IMR-90 (cell line): ENCODE measurements at regions not wholly inside any gene's neighbourhood (a gene's known extent, or its start where the extent isn't known, plus 50 kb on each side); places are given as distances from the start of the nearest gene placed in this dataset.

Experiments used
- ATAC-seq: fragments of 200-7000 bp; cut with Tn5 transposase; 2 replicates; pipeline ENCODE4 v1.9.1; 2020; ENCODE audit warnings: low read depth, mild to moderate bottlenecking, moderate library complexity
- BruUV-seq: library from RNA; stranded (reverse); fragments of 400-500 nt; replicated peaks from 2 replicates; lab custom pipeline; 2021; lab: Mats Ljungman, UMichigan
- CTCF ChIA-PET: fragments of 300-600 bp; formaldehyde crosslinking; extraction: SDS; loops from one replicate; lab custom pipeline; 2021; ENCODE audit warnings: antibody characterized with exemption; lab: Yijun Ruan, JAX
- POLR2A ChIA-PET: fragments of 300-600 bp; sonication (Branson Sonifier 250); formaldehyde crosslinking; loops from one replicate; lab custom pipeline; 2022; ENCODE audit warnings: antibody characterized with exemption; ENCODE audit not compliant: unreplicated experiment; lab: Charles Lee
- DNase-seq: peaks from one replicate; pipeline ENCODE4 v3.0.0; 2013
- H2AFZ ChIP-seq: replicated peaks from 2 replicates; pipeline ENCODE3; 2013; ENCODE audit warnings: low read length, mild to moderate bottlenecking; ENCODE audit not compliant: poor library complexity
- H2AK5ac ChIP-seq: 2 replicates; pipeline ENCODE4 v1.6.1; 2013; ENCODE audit warnings: low read depth, low read length, inconsistent platforms
- H2AK9ac ChIP-seq: replicated peaks from 2 replicates; pipeline ENCODE3; 2013; ENCODE audit warnings: mild to moderate bottlenecking, low read depth, low read length, moderate library complexity; ENCODE audit not compliant: poor library complexity
- H2BK120ac ChIP-seq: 2 replicates; pipeline ENCODE4 v1.6.1; 2013; ENCODE audit warnings: low read depth, low read length, inconsistent platforms
- H2BK15ac ChIP-seq: 3 replicates; pipeline ENCODE4 v1.6.1; 2013; ENCODE audit warnings: low read depth, low read length, inconsistent platforms
- H2BK20ac ChIP-seq: 2 replicates; pipeline ENCODE4 v1.6.1; 2013; ENCODE audit warnings: low read depth, mild to moderate bottlenecking, inconsistent platforms, low read length, moderate library complexity
- H2BK5ac ChIP-seq: 2 replicates; pipeline ENCODE4 v1.6.1; 2013; ENCODE audit warnings: mild to moderate bottlenecking, low read depth, low read length, inconsistent platforms; ENCODE audit not compliant: poor library complexity, severe bottlenecking
- H3K14ac ChIP-seq: replicated peaks from 2 replicates; pipeline ENCODE4 v1.6.1; 2013; ENCODE audit warnings: low read depth, low read length, inconsistent platforms
- H3K18ac ChIP-seq: 2 replicates; pipeline ENCODE4 v1.6.1; 2013; ENCODE audit warnings: low read depth, low read length, control low read depth
- H3K23ac ChIP-seq: 2 replicates; pipeline ENCODE4 v1.6.1; 2013; ENCODE audit warnings: low read depth, low read length, inconsistent platforms
- H3K27ac ChIP-seq: 2 replicates; pipeline ENCODE4 v1.5.1; 2013; ENCODE audit warnings: mild to moderate bottlenecking, control low read depth, low read length; ENCODE audit not compliant: insufficient read depth
- H3K27me3 ChIP-seq: 2 replicates; pipeline ENCODE4 v1.6.1; 2013; ENCODE audit warnings: low read length; ENCODE audit not compliant: control insufficient read depth, insufficient read depth
- H3K36me3 ChIP-seq: 2 replicates; pipeline ENCODE4 v1.6.1; 2013; ENCODE audit warnings: low read length, mixed read lengths; ENCODE audit not compliant: control insufficient read depth, insufficient read depth
- H3K4ac ChIP-seq: 2 replicates; pipeline ENCODE4 v1.6.1; 2013; ENCODE audit warnings: low read depth, low read length, inconsistent platforms
- H3K4me1 ChIP-seq: 2 replicates; pipeline ENCODE4 v1.6.1; 2013; ENCODE audit warnings: low read length, mixed read lengths; ENCODE audit not compliant: control insufficient read depth, insufficient read depth
- H3K4me2 ChIP-seq: 2 replicates; pipeline ENCODE4 v1.6.1; 2013; ENCODE audit warnings: low read depth, mild to moderate bottlenecking, control low read depth, low read length, moderate library complexity
- H3K4me3 ChIP-seq: 2 replicates; pipeline ENCODE4 v1.5.1; 2013; ENCODE audit warnings: low read depth, mild to moderate bottlenecking, control low read depth, low read length, moderate library complexity; ENCODE audit not compliant: insufficient read depth
- H3K56ac ChIP-seq: 2 replicates; pipeline ENCODE4 v1.6.1; 2013; ENCODE audit warnings: low read length, inconsistent platforms; ENCODE audit not compliant: insufficient read depth; ENCODE audit errors: extremely low read depth
- H3K79me1 ChIP-seq, 2 experiments: 2 replicates each; pipeline ENCODE4 v1.6.1; 2013; ENCODE audit warnings: low read length in 2 of 2, inconsistent platforms in 1 of 2, low read depth in 1 of 2
- H3K9ac ChIP-seq: 2 replicates; pipeline ENCODE4 v1.6.1; 2013; ENCODE audit warnings: low read depth, low read length, control low read depth
- H3K9me1 ChIP-seq: 2 replicates; pipeline ENCODE4 v1.6.1; 2013; ENCODE audit warnings: low read length, inconsistent platforms; ENCODE audit not compliant: insufficient read depth
- H3K9me3 ChIP-seq: 2 replicates; pipeline ENCODE4 v1.6.1; 2013; ENCODE audit warnings: low read length; ENCODE audit not compliant: control insufficient read depth, insufficient read depth
- H4K20me1 ChIP-seq: 2 replicates; pipeline ENCODE4 v1.6.1; 2013; ENCODE audit warnings: low read length, inconsistent platforms; ENCODE audit not compliant: insufficient read depth
- H4K5ac ChIP-seq: 2 replicates; pipeline ENCODE4 v1.6.1; 2013; ENCODE audit warnings: mild to moderate bottlenecking, low read depth, low read length, control low read depth
- H4K8ac ChIP-seq, 2 experiments: 2 replicates each; pipeline ENCODE4 v1.6.1; 2013; ENCODE audit warnings: low read depth in 2 of 2, low read length in 2 of 2, control low read depth in 1 of 2, inconsistent platforms in 1 of 2
- H4K91ac ChIP-seq: 2 replicates; pipeline ENCODE4 v1.6.1; 2013; ENCODE audit warnings: low read depth, low read length, inconsistent platforms; ENCODE audit not compliant: insufficient read depth
- BHLHE40 ChIP-seq: fragments of 150-350 bp; IDR thresholded peaks from 2 replicates; pipeline ENCODE4 v1.6.1; 2016; ENCODE audit warnings: mild to moderate bottlenecking, low read depth, low read length
- CEBPB ChIP-seq: IDR thresholded peaks from 2 replicates; pipeline ENCODE4 v1.6.1; 2012; ENCODE audit warnings: low read depth, low read length, improper control_type of control experiment
- CHD1 ChIP-seq: IDR thresholded peaks from 2 replicates; pipeline ENCODE4 v1.6.1; 2012; ENCODE audit warnings: low read depth, low read length, improper control_type of control experiment
- CTCF ChIP-seq: conservative IDR thresholded peaks from 2 replicates; pipeline ENCODE4 v1.5.1; 2012; ENCODE audit warnings: mild to moderate bottlenecking, low read depth, low read length, improper control_type of control experiment
- MAFK ChIP-seq: IDR thresholded peaks from 2 replicates; pipeline ENCODE4 v1.6.1; 2012; ENCODE audit warnings: low read depth, low read length, improper control_type of control experiment
- MXI1 ChIP-seq: IDR thresholded peaks from 2 replicates; pipeline ENCODE4 v1.6.1; 2012; ENCODE audit warnings: low read depth, mild to moderate bottlenecking, low read length, moderate library complexity, borderline replicate concordance
- RAD21 ChIP-seq: IDR thresholded peaks from 2 replicates; pipeline ENCODE4 v1.6.1; 2012; ENCODE audit warnings: low read length, improper control_type of control experiment
- RCOR1 ChIP-seq: IDR thresholded peaks from 2 replicates; pipeline ENCODE4 v1.6.1; 2012; ENCODE audit warnings: mild to moderate bottlenecking, low read length, improper control_type of control experiment; ENCODE audit not compliant: insufficient replicate concordance
- SMC3 ChIP-seq: fragments of 150-350 bp; IDR thresholded peaks from 2 replicates; pipeline ENCODE4 v1.6.1; 2016; ENCODE audit warnings: low read depth, mild to moderate bottlenecking, antibody characterized with exemption, low read length, moderate library complexity
- WGBS, 2 experiments: methylation state at CpG; one replicate each; pipeline versions ENCODE4 v1.1.5 to v1.1.7; 2013; ENCODE audit warnings: missing lambda C conversion rate in 2 of 2; ENCODE audit not compliant: insufficient read length in 1 of 2; ENCODE audit errors: extremely low coverage in 2 of 2; 5-methylcytosine and 5-hydroxymethylcytosine counted together
- dilution Hi-C: fragments of 300-500 bp; cut with HindIII; formaldehyde crosslinking; loops from one replicate; pipeline ENCODE4 v1.14.3; 2018; ENCODE audit warnings: low sequenced_read_pairs; ENCODE audit not compliant: unreplicated experiment
- in situ Hi-C: fragments of 300-500 bp; cut with MboI; formaldehyde crosslinking; loops from 3 replicates; pipeline ENCODE4 v1.14.3; 2019; ENCODE audit warnings: low sequenced_read_pairs, inconsistent platforms, mixed read lengths
- intact Hi-C: fragments of 100-400 bp; cut with micrococcal nuclease; formaldehyde crosslinking; loops from 2 replicates; pipeline ENCODE4 v1.10.0; 2022

DNA sequence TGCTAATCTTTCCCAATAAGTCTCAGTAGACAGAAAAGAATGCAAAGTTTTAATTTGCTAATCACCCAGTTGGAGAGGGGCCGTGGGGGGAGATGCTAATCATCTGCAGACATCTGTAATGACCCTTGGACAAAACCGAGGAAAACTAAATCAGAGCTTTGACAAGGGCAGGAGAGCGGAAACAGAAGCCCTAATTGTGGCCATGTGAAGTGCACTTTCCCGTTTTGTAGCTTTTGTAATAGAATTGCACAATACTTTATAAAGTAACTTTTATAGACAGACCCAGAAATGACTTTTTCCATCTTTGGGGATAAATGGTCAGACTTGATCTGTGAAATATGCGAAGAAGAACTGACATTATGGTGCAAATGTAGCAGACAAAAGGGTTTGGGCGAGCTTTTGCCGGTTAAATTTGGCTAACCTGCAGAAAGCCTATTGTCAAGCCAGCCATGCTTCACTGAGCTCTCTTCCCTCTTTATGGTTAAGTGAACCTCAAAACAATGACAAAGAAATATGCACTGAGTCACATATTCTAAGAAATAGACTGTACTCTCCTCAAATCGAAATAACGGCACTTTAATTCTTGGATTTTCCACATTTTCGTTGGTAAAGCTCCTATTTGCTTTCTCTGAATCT lies 980.1 kb upstream of the POU3F3 start:
- Histone ChIP-seq H2AK9ac (no peak overlapping the region), H3K9me3 (peaks cover 3% of the 10 kb centered on the region), H3K9me1 (no peaks in the 10 kb centered on the region), H3K79me1 (no peaks in the 10 kb centered on the region), H3K27ac (no peak overlapping the region), H2BK20ac (no peak overlapping the region), H2BK15ac (no peak overlapping the region), H4K20me1 (no peaks in the 10 kb centered on the region), H4K8ac (no peak overlapping the region), H2AFZ (no peak overlapping the region), H3K23ac (no peak overlapping the region), H2BK120ac (no peak overlapping the region), H2BK5ac (no peak overlapping the region), H2AK5ac (no peak overlapping the region), H4K91ac (no peak overlapping the region), H3K18ac (no peak overlapping the region), H3K4me2 (no peak overlapping the region), H3K4me3 (no peak overlapping the region), H3K4me1 (no peaks in the 10 kb centered on the region), H3K27me3 (no peaks in the 10 kb centered on the region), H3K36me3 (no peaks in the 10 kb centered on the region), H4K5ac (no peak overlapping the region), H3K56ac (no peak overlapping the region), H3K14ac (no peak overlapping the region), H3K9ac (no peak overlapping the region), H3K4ac (no peak overlapping the region)
- no TSS peak for BruUV-seq
- POLR2A ChIA-PET: no interaction called here
- DNase-seq (no peak), ATAC-seq (no peak)
- TF ChIP-seq CEBPB: 0 out of 2 replicates have a peak, but pooled peaks have one; percentile 20
- no peak for TF ChIP-seq MAFK
- TF ChIP-seq RAD21: no peak
- TF ChIP-seq MXI1: no peak
- no peak for TF ChIP-seq CTCF
- TF ChIP-seq BHLHE40: no peak
- no peak for TF ChIP-seq SMC3
- no peak for TF ChIP-seq CHD1
- no peak for TF ChIP-seq RCOR1
- CTCF ChIA-PET: no interaction called here
- dilution Hi-C loops (no loop called here), in situ Hi-C loops (no loop called here), intact Hi-C loops (no loop called here)
- WGBS, 2 experiments: 53% methylated on average over 4 of the region's 10 CpGs; no CpG with 5 or more reads in 1 of the 2 experiments
